Prostate gland (tissue), 2 donors: ENCODE measurements at regions not wholly inside any gene's neighbourhood (a gene's known extent, or its start where the extent isn't known, plus 50 kb on each side); places are given as distances from the start of the nearest gene placed in this dataset.

Experiments used
- DNase-seq: peaks from one replicate; pipeline ENCODE4 v3.0.0-alpha.2; 2019; ENCODE audit warnings: low spot score
- H3K27ac ChIP-seq, 2 donors: fragments of 200-600 bp; sonication (generic); 2 replicates each; pipeline ENCODE4 v1.5.1; 2017 to 2019
- H3K27me3 ChIP-seq: fragments of 200-600 bp; sonication (generic); replicated peaks from 2 replicates; pipeline ENCODE4 v1.5.1; 2019; ENCODE audit not compliant: insufficient read depth
- H3K36me3 ChIP-seq, 2 donors: fragments of 200-600 bp; sonication (generic); 1 replicate in 1 of 2; 2 replicates in 1 of 2; pipeline versions ENCODE4 v1.5.1 to v1.8.1; 2017 to 2019
- H3K4me1 ChIP-seq: fragments of 200-600 bp; sonication (generic); replicated peaks from 2 replicates; pipeline ENCODE4 v1.5.1; 2019
- H3K4me3 ChIP-seq, 2 donors: fragments of 200-600 bp; sonication (generic); 2 replicates each; pipeline ENCODE4 v1.5.1; 2017 to 2019
- H3K9me3 ChIP-seq: fragments of 200-600 bp; sonication (generic); 2 replicates; pipeline ENCODE4 v1.5.1; 2017
- POLR2A ChIP-seq: fragments of 450-650 bp; IDR thresholded peaks from one replicate; pipeline ENCODE4 v1.6.1; 2016; ENCODE audit warnings: antibody characterized with exemption, mild to moderate bottlenecking
- POLR2AphosphoS5 ChIP-seq: sonication (generic); formaldehyde crosslinking; IDR thresholded peaks from one replicate; pipeline ENCODE4 v1.6.1; 2017; ENCODE audit warnings: antibody characterized with exemption
- WGBS: methylation state at CpG from one replicate; pipeline ENCODE4 v1.1.5; 2018; 5-methylcytosine and 5-hydroxymethylcytosine counted together
- intact Hi-C: fragments of 100-400 bp; cut with DNase I; formaldehyde crosslinking; loops from one replicate; pipeline ENCODE4 v1.14.2; 2022
- TF ChIP-seq, protein P1 (sequence below), 4 experiments: fragments of 200-600 bp in 2 of 4; fragments of 450-650 bp in 2 of 4; sonication (generic) in 2 of 4; IDR thresholded peaks; 1 replicate in 3 of 4; 2 replicates in 1 of 4; pipeline ENCODE4 v1.5.1; 2016 to 2019; ENCODE audit warnings: antibody characterized with exemption in 4 of 4, mild to moderate bottlenecking in 2 of 4, moderate library complexity in 2 of 4

DNA sequence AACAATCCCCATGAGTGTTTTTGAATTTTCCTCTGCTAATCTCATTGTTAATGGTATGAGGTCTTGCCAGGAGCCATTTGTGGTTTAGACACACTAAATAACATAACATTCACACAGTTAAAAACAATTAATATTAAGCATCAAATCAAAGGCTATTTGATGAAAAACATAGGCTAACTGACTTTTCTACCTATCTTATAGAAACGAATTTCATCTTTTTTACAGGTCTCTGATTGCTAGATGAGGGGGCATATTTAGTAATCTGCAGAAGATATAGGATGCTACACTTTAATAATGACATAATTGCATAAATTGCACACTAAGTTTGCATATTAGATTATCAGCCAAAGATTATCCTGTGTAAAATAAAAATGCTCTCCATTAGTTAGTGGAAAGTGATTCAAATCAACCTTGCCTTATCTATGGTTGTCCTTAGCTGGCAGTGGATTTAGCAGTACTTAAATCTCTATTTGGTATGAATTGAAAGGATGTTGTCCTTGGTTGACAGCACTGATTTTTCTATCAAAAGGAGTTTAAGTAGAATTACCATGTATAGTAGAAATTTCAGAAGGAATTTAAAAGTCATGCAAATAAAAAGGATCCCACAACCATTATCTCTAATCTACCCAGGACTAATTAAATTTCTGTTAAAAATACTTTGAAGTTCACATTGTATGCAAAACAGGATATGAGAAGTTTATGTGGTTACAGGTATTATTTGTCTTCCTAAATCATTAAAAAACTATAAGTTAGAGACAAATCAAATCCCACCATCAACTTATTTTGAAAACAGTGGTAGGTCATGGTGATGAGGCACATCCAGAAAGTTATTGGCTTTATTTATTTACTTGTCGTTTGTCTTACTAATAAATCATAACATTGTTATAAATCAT lies 50.6 kb upstream of the SPAG16 start:
- Histone ChIP-seq H3K4me3 (no peak overlapping the region), H3K9me3 (no peaks in the 10 kb centered on the region), H3K27me3 (no peaks in the 10 kb centered on the region), H3K36me3 (no peaks in the 10 kb centered on the region), H3K4me1 (no peaks in the 10 kb centered on the region), H3K27ac (no peak overlapping the region)
- no peak for DNase-seq
- intact Hi-C loops, result no loop called here
- 65% methylated on average over 2 of the region's 2 CpGs for WGBS
- TF ChIP-seq POLR2AphosphoS5 (no peak), POLR2A (no peak)
- TF ChIP-seq, protein P1, sequence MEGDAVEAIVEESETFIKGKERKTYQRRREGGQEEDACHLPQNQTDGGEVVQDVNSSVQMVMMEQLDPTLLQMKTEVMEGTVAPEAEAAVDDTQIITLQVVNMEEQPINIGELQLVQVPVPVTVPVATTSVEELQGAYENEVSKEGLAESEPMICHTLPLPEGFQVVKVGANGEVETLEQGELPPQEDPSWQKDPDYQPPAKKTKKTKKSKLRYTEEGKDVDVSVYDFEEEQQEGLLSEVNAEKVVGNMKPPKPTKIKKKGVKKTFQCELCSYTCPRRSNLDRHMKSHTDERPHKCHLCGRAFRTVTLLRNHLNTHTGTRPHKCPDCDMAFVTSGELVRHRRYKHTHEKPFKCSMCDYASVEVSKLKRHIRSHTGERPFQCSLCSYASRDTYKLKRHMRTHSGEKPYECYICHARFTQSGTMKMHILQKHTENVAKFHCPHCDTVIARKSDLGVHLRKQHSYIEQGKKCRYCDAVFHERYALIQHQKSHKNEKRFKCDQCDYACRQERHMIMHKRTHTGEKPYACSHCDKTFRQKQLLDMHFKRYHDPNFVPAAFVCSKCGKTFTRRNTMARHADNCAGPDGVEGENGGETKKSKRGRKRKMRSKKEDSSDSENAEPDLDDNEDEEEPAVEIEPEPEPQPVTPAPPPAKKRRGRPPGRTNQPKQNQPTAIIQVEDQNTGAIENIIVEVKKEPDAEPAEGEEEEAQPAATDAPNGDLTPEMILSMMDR (IDR thresholded peaks at IDR 0.05), result no peak
